ENCODE measurements at regions not wholly inside any gene's neighbourhood (a gene's known extent, or its start where the extent isn't known, plus 50 kb on each side); places are given as distances from the start of the nearest gene placed in this dataset.

GRCh38 chr3:72003936-72004335 is 219.0 kb upstream of the PROK2 start:
- H3K9me3 ChIP-seq = no peaks in the 10 kb centered on the region
- DNase-seq = no peak
- no peaks in the 10 kb centered on the region for H3K27me3 ChIP-seq
- no peaks in the 10 kb centered on the region for H3K36me3 ChIP-seq
- no peak for TF ChIP-seq CTCF (IDR thresholded peaks at IDR 0.05; ENCODE audit: low read depth, low read length)
- no peaks in the 10 kb centered on the region for H3K4me1 ChIP-seq
- no peak overlapping the region for H3K4me3 ChIP-seq (ENCODE audit: low read depth, low read length)

GRCh38 chr3:72001758-72002157 is 216.8 kb upstream of the PROK2 start:
- DNase-seq = no peak
- Histone ChIP-seq H3K27me3 (no peaks in the 10 kb centered on the region), H3K4me3 (ENCODE audit: low read depth, low read length) (no peak overlapping the region), H3K36me3 (no peaks in the 10 kb centered on the region), H3K9me3 (no peaks in the 10 kb centered on the region), H3K4me1 (no peaks in the 10 kb centered on the region)
- TF ChIP-seq CTCF (IDR thresholded peaks at IDR 0.05; ENCODE audit: low read depth, low read length) = no peak

- no peaks in the 10 kb centered on the region for H3K4me1 ChIP-seq
- no peak for DNase-seq
- H3K27me3 ChIP-seq = no peaks in the 10 kb centered on the region
- TF ChIP-seq CTCF (IDR thresholded peaks at IDR 0.05; ENCODE audit: low read depth, low read length) = no peak
- H3K4me3 ChIP-seq (ENCODE audit: low read depth, low read length) = no peak overlapping the region
- H3K9me3 ChIP-seq = no peaks in the 10 kb centered on the region
- H3K36me3 ChIP-seq = no peaks in the 10 kb centered on the region
Observed at GRCh38 chr3:71998995-71999673, 214.2 kb upstream of the PROK2 start.

DNA sequence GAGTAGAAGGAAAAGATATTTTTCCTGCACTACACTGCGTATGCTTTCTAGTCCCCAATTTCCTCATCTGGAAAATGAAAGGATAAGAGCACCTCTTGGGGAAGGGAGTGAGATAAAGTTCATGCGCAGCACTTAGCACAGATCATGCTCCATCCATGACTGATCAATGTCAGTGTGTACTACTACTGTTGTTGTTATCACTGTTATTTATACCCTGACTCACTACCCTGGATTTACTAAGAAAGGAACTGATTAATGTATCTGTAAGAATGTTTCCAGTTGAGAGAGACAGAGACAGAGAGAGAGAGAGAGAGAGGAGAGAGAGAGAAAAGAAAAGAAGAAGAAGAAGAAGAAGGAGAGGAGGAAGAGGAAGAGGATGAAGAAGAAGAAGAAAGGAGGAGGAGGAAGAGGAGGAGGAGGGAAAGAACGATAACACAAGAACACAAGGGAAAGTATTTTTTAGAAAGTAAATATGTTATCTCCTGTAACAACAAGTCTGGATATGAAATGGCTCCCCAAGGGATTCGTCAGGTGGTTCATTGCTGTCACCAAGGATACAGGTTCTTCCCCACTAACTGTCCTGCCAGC is 212.2 kb upstream of the PROK2 start:
- H3K4me1 ChIP-seq = no peaks in the 10 kb centered on the region
- no peak for TF ChIP-seq CTCF (IDR thresholded peaks at IDR 0.05; ENCODE audit: low read depth, low read length)
- no peaks in the 10 kb centered on the region for H3K27me3 ChIP-seq
- H3K36me3 ChIP-seq = no peaks in the 10 kb centered on the region
- H3K9me3 ChIP-seq = no peaks in the 10 kb centered on the region
- H3K4me3 ChIP-seq (ENCODE audit: low read depth, low read length) = no peak overlapping the region
- no peak for DNase-seq

- no peaks in the 10 kb centered on the region for H3K27me3 ChIP-seq
- H3K4me3 ChIP-seq (ENCODE audit: low read depth, low read length) = no peak overlapping the region
- no peaks in the 10 kb centered on the region for H3K9me3 ChIP-seq
- no peaks in the 10 kb centered on the region for H3K36me3 ChIP-seq
- no peaks in the 10 kb centered on the region for H3K4me1 ChIP-seq
- no peak for TF ChIP-seq CTCF (IDR thresholded peaks at IDR 0.05; ENCODE audit: low read depth, low read length)
- DNase-seq = no peak
Observed at GRCh38 chr3:71994906-71995305, 210.0 kb upstream of the PROK2 start.

- H3K27me3 ChIP-seq = no peaks in the 10 kb centered on the region
- no peaks in the 10 kb centered on the region for H3K9me3 ChIP-seq
- no peaks in the 10 kb centered on the region for H3K36me3 ChIP-seq
- no peak for DNase-seq
- no peaks in the 10 kb centered on the region for H3K4me1 ChIP-seq
- TF ChIP-seq CTCF (IDR thresholded peaks at IDR 0.05; ENCODE audit: low read depth, low read length) = no peak
- no peak overlapping the region for H3K4me3 ChIP-seq (ENCODE audit: low read depth, low read length)
Observed at GRCh38 chr3:71994203-71994602, 209.3 kb upstream of the PROK2 start.

Data from BE2C (cell line).